CD4-positive, CD25-positive, alpha-beta regulatory T cell (primary cell): ENCODE measurements at regions not wholly inside any gene's neighbourhood (a gene's known extent, or its start where the extent isn't known, plus 50 kb on each side); places are given as distances from the start of the nearest gene placed in this dataset.

Source experiments
- ATAC-seq, 2 donors: fragments of 150-1000 bp; cut with Tn5 transposase; one replicate each; pipeline ENCODE4 v1.10.0; 2021; ENCODE audit warnings: low read depth in 2 of 2, moderate number of reproducible peaks in 2 of 2, moderate library complexity in 1 of 2
- DNase-seq, 3 donors: peaks; one replicate each; pipeline versions ENCODE4 v3.0.0 to v3.0.0-alpha.2; 2012 to 2022; ENCODE audit warnings: mixed read lengths in 1 of 3
- H3K27ac ChIP-seq: one replicate; pipeline ENCODE4 v1.7.0; 2013; ENCODE audit warnings: mild to moderate bottlenecking, low read length; ENCODE audit not compliant: insufficient read depth, poor library complexity, severe bottlenecking
- H3K27me3 ChIP-seq: one replicate; pipeline ENCODE4 v1.7.0; 2013; ENCODE audit warnings: low read length; ENCODE audit not compliant: control insufficient read depth, insufficient read depth
- H3K36me3 ChIP-seq: one replicate; pipeline ENCODE4 v1.7.0; 2013; ENCODE audit warnings: mild to moderate bottlenecking, low read length, moderate library complexity; ENCODE audit not compliant: control insufficient read depth, insufficient read depth
- H3K4me1 ChIP-seq: 2 replicates; pipeline ENCODE4 v1.7.0; 2013; ENCODE audit warnings: mild to moderate bottlenecking, low read length; ENCODE audit not compliant: insufficient read depth, control insufficient read depth, poor library complexity, severe bottlenecking
- H3K4me3 ChIP-seq: one replicate; pipeline ENCODE4 v1.7.0; 2013; ENCODE audit warnings: low read depth, mild to moderate bottlenecking, low read length, moderate library complexity
- H3K9me3 ChIP-seq, 2 experiments: 1 replicate in 1 of 2; 2 replicates in 1 of 2; pipeline ENCODE4 v1.7.0; 2013; ENCODE audit warnings: low read length in 2 of 2, mild to moderate bottlenecking in 1 of 2, moderate library complexity in 1 of 2; ENCODE audit not compliant: control insufficient read depth in 2 of 2
- H3K27ac Mint-ChIP-seq, 3 donors: one replicate each; pipeline ENCODE4 v1.8.0; 2020 to 2022; ENCODE audit warnings: mild to moderate bottlenecking in 3 of 3, mixed read lengths in 3 of 3, moderate library complexity in 2 of 3
- H3K27me3 Mint-ChIP-seq: one replicate; pipeline ENCODE4 v1.8.0; 2022; ENCODE audit warnings: mild to moderate bottlenecking, mixed read lengths
- H3K36me3 Mint-ChIP-seq: one replicate; pipeline ENCODE4 v1.8.0; 2020; ENCODE audit warnings: mixed read lengths
- H3K4me1 Mint-ChIP-seq, 4 donors: one replicate each; pipeline ENCODE4 v1.8.0; 2020 to 2022; ENCODE audit warnings: mixed read lengths in 4 of 4, mild to moderate bottlenecking in 1 of 4
- H3K4me3 Mint-ChIP-seq, 4 donors: one replicate each; pipeline ENCODE4 v1.8.0; 2020 to 2022; ENCODE audit warnings: mild to moderate bottlenecking in 4 of 4, mixed read lengths in 4 of 4, moderate library complexity in 3 of 4
- H3K9me3 Mint-ChIP-seq, 7 donors: one replicate each; pipeline ENCODE4 v1.8.0; 2020 to 2022; ENCODE audit warnings: mixed read lengths in 7 of 7, mild to moderate bottlenecking in 3 of 7, moderate library complexity in 2 of 7

DNA sequence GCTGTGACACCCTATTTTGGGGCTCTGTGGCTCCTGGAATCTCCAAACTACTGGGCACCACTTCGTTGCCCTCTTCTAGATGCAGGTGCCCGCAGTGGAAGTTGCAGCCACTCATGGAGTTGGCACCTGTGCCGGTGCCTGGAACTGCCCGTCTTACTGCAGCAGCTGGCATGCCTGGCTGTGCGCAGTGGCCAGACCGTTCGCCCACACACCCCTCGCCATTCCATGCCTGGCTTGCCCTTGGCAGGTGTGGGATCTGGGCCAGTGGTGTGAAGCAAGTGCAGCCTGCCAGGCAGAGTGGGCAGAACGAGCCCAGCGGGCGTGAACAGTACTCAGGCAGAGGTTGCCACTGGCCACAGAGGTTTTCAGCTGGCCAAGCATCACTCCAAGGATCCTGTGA is 1286.7 kb downstream of the ROBO1 start:
- Histone ChIP-seq H3K27ac (no peak overlapping the region), H3K9me3 (no peaks in the 10 kb centered on the region), H3K4me1 (no peaks in the 10 kb centered on the region), H3K36me3 (no peaks in the 10 kb centered on the region), H3K27me3 (no peaks in the 10 kb centered on the region), H3K4me3 (no peak overlapping the region)
- Mint-ChIP-seq H3K36me3 (no peaks in the 10 kb centered on the region), H3K27me3 (no peaks in the 10 kb centered on the region), H3K9me3 (peaks cover 0 to 21% (median 1%) of the 10 kb centered on the region in 7 donors), H3K4me1 (no peaks in the 10 kb centered on the region), H3K4me3 (no peak overlapping the region), H3K27ac (no peak overlapping the region)
- ATAC-seq (no peak), DNase-seq (no peak)

DNA sequence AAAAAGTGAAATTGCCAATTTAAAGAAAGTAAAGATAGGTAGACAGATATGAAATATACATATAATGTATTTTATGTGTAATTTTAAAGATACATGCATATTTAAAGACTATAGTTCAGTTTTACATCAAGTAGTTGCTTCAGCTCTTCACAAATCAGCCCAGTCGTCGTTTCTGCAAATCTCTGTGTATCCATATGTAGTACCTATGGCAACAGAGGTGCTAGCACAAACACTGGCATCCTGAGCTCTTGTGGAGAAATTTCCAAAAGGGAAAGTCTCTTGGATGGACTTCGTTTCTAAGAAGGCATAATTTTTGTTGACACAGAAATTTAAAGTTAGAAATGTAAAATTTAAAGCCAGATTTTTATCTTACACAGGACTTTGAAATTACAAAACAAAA is 1284.7 kb downstream of the ROBO1 start:
- H3K9me3 ChIP-seq, result no peaks in the 10 kb centered on the region
- Mint-ChIP-seq H3K4me1 (no peaks in the 10 kb centered on the region), H3K4me3 (no peak overlapping the region), H3K9me3 (peaks cover 0 to 11% (median 4%) of the 10 kb centered on the region in 7 donors), H3K27me3 (no peaks in the 10 kb centered on the region), H3K27ac (no peak overlapping the region), H3K36me3 (no peaks in the 10 kb centered on the region)
- no peaks in the 10 kb centered on the region for H3K4me1 ChIP-seq
- H3K4me3 ChIP-seq, result no peak overlapping the region
- no peak overlapping the region for H3K27ac ChIP-seq
- H3K27me3 ChIP-seq, result no peaks in the 10 kb centered on the region
- DNase-seq, result no peak
- H3K36me3 ChIP-seq, result no peaks in the 10 kb centered on the region
- no peak for ATAC-seq

DNA sequence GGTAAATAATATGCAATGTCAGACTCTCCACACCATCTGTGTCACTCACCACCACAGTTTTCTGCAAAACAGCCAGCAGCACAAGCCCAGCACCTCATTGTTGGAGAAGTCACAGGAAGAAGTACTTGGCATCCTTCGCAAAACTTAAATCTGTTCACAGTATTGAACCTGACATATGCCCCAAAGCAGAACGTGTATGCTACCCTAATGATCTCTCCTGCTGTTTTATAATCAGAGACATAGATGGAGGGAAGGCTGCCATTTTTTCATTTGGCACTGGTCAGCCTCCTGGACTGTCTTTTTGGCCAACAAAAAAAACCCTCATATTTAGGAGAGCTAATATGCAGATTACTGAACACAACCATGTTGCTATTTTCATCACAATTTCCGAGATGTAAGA is 1272.9 kb downstream of the ROBO1 start:
- no peak overlapping the region for H3K4me3 ChIP-seq
- H3K27ac ChIP-seq, result no peak overlapping the region
- H3K27me3 ChIP-seq, result no peaks in the 10 kb centered on the region
- no peaks in the 10 kb centered on the region for H3K4me1 ChIP-seq
- Mint-ChIP-seq H3K4me1 (no peaks in the 10 kb centered on the region), H3K9me3 (peaks cover 0 to 16% (median 4%) of the 10 kb centered on the region in 7 donors), H3K4me3 (no peak overlapping the region), H3K27me3 (no peaks in the 10 kb centered on the region), H3K27ac (no peak overlapping the region), H3K36me3 (no peaks in the 10 kb centered on the region)
- DNase-seq (no peak), ATAC-seq (no peak)
- H3K36me3 ChIP-seq, result no peaks in the 10 kb centered on the region
- peaks cover 0 to 5% of the 10 kb centered on the region in 2 experiments for H3K9me3 ChIP-seq

DNA sequence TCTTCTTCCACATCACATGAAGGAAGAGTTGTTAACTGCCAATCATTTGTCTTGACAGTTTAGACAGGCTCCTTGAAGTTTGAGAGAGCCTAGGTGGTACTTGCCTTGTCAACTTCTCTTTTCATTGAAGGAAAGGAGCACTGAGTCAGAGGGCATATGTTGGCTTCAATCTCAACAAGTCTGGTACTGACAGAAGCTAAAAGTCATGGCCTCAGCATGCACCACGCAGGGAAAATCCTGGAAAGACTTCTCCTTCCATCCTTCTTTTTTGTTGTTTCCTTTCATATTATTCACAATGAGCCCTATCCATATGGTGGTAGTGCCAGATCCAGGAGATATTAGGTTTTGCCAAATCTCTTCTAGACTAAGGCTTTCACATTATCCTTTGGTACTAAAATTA is 1272.5 kb downstream of the ROBO1 start:
- Histone ChIP-seq H3K9me3 (peaks cover 0 to 5% of the 10 kb centered on the region in 2 experiments), H3K27ac (no peak overlapping the region), H3K27me3 (no peaks in the 10 kb centered on the region), H3K4me3 (no peak overlapping the region), H3K4me1 (no peaks in the 10 kb centered on the region), H3K36me3 (no peaks in the 10 kb centered on the region)
- Mint-ChIP-seq H3K36me3 (no peaks in the 10 kb centered on the region), H3K27ac (no peak overlapping the region), H3K4me3 (no peak overlapping the region), H3K27me3 (no peaks in the 10 kb centered on the region), H3K4me1 (no peaks in the 10 kb centered on the region), H3K9me3 (peaks cover 0 to 16% (median 4%) of the 10 kb centered on the region in 7 donors)
- DNase-seq (no peak), ATAC-seq (no peak)

DNA sequence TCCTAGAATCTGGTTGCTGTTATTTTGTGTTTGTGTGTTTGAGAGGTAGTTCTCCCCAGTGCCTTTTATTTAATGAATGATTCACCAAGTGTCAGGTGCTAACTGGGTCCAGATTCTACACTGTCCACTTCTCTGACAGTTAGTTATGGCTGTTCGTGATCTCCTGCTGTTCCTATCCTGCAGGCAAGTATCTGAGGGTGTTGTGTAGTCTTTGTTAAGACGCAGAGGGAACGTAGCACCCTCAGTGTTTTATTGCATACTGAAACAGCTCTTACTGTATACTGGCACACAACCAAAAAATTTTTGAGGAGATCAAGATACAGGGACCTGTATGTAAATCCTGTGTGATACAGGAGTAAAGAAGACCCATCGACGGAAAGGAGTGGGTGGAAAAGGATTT is 1271.3 kb downstream of the ROBO1 start:
- ATAC-seq, result no peak
- no peak overlapping the region for H3K27ac Mint-ChIP-seq
- Histone ChIP-seq H3K4me1 (no peaks in the 10 kb centered on the region), H3K4me3 (no peak overlapping the region), H3K9me3 (peaks cover 0 to 5% of the 10 kb centered on the region in 2 experiments), H3K36me3 (no peaks in the 10 kb centered on the region), H3K27ac (no peak overlapping the region), H3K27me3 (no peaks in the 10 kb centered on the region)
- H3K4me3 Mint-ChIP-seq, result no peak overlapping the region
- no peak for DNase-seq
- no peaks in the 10 kb centered on the region for H3K4me1 Mint-ChIP-seq
- no peaks in the 10 kb centered on the region for H3K27me3 Mint-ChIP-seq
- H3K36me3 Mint-ChIP-seq, result no peaks in the 10 kb centered on the region
- H3K9me3 Mint-ChIP-seq, result peaks cover 0 to 20% (median 7%) of the 10 kb centered on the region in 7 donors

DNA sequence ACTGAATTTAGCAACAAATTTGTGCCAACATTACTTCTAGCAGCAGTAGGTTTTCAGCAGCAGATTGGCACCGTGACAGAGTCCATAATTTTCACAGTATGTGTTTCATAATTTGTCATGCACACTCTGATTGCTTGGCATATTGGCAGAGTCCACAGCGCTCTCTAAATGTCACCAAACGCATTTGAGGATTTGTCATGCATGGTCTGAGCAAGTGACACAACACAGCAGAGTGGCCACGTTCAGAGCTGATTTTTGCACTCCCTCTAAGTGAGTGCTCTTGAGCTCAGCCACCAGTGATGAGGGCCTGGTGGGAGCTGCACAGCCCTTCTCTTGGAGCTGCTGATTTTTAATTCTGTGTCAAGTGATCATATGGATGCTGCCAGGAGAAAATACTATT is 1270.8 kb downstream of the ROBO1 start:
- Mint-ChIP-seq H3K4me1 (no peaks in the 10 kb centered on the region), H3K9me3 (peaks cover 0 to 23% (median 7%) of the 10 kb centered on the region in 7 donors), H3K4me3 (no peak overlapping the region), H3K27me3 (no peaks in the 10 kb centered on the region), H3K36me3 (no peaks in the 10 kb centered on the region), H3K27ac (no peak overlapping the region)
- Histone ChIP-seq H3K36me3 (no peaks in the 10 kb centered on the region), H3K27me3 (no peaks in the 10 kb centered on the region), H3K4me1 (no peaks in the 10 kb centered on the region), H3K27ac (no peak overlapping the region), H3K9me3 (peaks cover 0 to 5% of the 10 kb centered on the region in 2 experiments), H3K4me3 (no peak overlapping the region)
- no peak for ATAC-seq
- no peak for DNase-seq

DNA sequence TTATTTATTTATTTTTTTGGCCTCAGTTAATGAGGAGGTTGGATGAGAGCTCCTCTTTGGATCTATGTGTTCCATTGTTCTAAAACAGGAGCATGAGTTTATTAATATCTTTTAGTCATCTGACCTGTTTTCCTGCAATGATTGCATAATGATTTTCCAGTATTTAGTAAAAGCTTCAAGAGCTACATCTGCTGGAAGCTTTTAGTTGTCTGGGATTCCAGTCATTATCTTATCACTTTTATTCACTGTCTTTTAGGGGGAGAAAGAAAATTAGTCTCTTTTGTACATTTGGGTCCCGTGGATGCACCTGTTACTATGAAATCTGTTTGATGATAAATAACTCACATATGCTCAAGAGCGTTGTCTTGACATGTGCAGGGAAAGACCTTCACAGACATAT is 1270.0 kb downstream of the ROBO1 start:
- Histone ChIP-seq H3K4me1 (no peaks in the 10 kb centered on the region), H3K27ac (no peak overlapping the region), H3K4me3 (no peak overlapping the region), H3K36me3 (no peaks in the 10 kb centered on the region), H3K27me3 (no peaks in the 10 kb centered on the region), H3K9me3 (peaks cover 0 to 5% of the 10 kb centered on the region in 2 experiments)
- no peak overlapping the region for H3K27ac Mint-ChIP-seq
- no peak for DNase-seq
- no peak overlapping the region for H3K4me3 Mint-ChIP-seq
- no peaks in the 10 kb centered on the region for H3K27me3 Mint-ChIP-seq
- H3K36me3 Mint-ChIP-seq, result no peaks in the 10 kb centered on the region
- H3K4me1 Mint-ChIP-seq, result no peaks in the 10 kb centered on the region
- no peak for ATAC-seq
- peaks cover 2 to 27% (median 9%) of the 10 kb centered on the region in 7 donors for H3K9me3 Mint-ChIP-seq

DNA sequence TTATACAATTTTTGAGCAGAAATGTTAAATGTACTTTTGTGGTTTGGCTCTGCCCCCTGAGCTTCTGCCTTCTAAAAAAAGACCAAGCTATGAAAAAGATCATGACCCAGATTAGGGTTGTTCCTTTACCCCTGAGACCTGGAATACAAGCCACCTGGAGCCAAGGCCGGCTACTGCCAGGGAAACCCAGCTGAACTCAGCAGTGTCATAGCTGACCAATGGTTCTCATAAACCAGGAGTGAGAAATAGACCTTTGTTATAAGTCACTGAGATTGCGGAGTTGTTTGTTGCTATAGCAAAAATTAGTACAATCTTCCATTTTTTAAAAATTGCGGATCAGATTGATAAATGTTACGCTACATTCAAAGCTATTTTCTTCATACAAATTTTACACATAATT is 1261.7 kb downstream of the ROBO1 start:
- Histone ChIP-seq H3K36me3 (no peaks in the 10 kb centered on the region), H3K27me3 (no peaks in the 10 kb centered on the region), H3K4me1 (no peaks in the 10 kb centered on the region), H3K27ac (no peak overlapping the region), H3K4me3 (no peak overlapping the region), H3K9me3 (peaks cover 3 to 4% of the 10 kb centered on the region in 2 experiments)
- no peak for ATAC-seq
- H3K9me3 Mint-ChIP-seq, result peaks cover 6 to 33% (median 13%) of the 10 kb centered on the region in 7 donors
- H3K36me3 Mint-ChIP-seq, result no peaks in the 10 kb centered on the region
- H3K4me3 Mint-ChIP-seq, result no peak overlapping the region
- H3K27me3 Mint-ChIP-seq, result no peaks in the 10 kb centered on the region
- DNase-seq, result no peak
- H3K4me1 Mint-ChIP-seq, result no peaks in the 10 kb centered on the region
- no peak overlapping the region for H3K27ac Mint-ChIP-seq
